VCaP (cell line): ENCODE measurements at regions not wholly inside any gene's neighbourhood (a gene's known extent, or its start where the extent isn't known, plus 50 kb on each side); places are given as distances from the start of the nearest gene placed in this dataset.

Experiments used
- H3K27ac ChIP-seq: fragments of 450-650 bp; 2 replicates; pipeline ENCODE4 v1.5.1; 2017
- TF ChIP-seq, protein P1 (sequence below): fragments of 450-650 bp; conservative IDR thresholded peaks from 2 replicates; pipeline ENCODE4 v1.5.1; 2017; ENCODE audit warnings: mild to moderate bottlenecking, moderate library complexity

GRCh38 chr5:82806513-82806912 lies 270.7 kb downstream of the TMEM167A start:
- TF ChIP-seq, protein P1, sequence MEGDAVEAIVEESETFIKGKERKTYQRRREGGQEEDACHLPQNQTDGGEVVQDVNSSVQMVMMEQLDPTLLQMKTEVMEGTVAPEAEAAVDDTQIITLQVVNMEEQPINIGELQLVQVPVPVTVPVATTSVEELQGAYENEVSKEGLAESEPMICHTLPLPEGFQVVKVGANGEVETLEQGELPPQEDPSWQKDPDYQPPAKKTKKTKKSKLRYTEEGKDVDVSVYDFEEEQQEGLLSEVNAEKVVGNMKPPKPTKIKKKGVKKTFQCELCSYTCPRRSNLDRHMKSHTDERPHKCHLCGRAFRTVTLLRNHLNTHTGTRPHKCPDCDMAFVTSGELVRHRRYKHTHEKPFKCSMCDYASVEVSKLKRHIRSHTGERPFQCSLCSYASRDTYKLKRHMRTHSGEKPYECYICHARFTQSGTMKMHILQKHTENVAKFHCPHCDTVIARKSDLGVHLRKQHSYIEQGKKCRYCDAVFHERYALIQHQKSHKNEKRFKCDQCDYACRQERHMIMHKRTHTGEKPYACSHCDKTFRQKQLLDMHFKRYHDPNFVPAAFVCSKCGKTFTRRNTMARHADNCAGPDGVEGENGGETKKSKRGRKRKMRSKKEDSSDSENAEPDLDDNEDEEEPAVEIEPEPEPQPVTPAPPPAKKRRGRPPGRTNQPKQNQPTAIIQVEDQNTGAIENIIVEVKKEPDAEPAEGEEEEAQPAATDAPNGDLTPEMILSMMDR = no peak
- H3K27ac ChIP-seq = no peak overlapping the region

DNA sequence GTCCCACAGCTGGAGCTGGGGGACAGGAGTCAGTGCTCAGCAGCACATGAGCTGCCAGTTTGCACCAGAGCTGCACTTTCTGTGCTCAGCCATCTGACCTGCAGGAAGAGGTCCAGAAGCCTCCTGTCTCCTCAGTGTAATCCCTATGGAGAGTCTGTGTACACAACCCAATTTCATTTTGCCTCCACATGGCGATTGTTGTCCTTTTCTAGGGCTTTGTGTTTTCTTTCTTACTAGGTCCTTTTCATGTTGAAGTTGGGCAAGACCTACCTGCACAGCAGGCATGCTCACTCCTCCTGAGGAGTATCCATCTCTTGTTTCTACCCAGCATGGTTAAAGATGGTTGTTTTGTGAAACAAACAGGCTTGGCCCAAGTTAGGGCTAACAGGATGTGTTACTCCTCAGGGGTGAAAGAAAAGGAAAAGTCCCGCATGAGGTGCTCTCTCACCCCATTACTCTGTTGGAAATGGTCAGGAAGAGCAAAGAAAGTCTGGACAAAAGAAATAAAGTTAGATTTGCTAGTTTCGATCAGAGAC lies 273.0 kb downstream of the TMEM167A start:
- H3K27ac ChIP-seq = no peak overlapping the region
- TF ChIP-seq, protein P1 = no peak

DNA sequence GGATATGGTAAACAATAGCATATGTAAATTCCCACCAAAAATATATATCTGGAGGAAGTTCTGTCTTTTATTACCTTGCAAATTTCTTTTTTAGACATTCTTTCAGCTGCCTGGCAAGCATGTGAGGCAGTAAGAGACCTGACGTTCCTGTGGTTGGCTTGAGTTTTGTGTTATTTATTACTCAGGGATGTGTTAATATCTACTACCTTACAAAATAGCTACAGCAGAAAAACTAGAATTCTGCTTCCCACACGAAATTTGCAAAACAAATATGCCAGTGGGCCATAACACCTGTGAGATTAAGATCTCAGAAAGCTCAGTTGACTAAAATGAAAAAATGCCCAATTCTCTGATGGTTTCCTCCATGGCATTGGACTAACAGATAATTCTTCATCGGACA lies 274.2 kb downstream of the TMEM167A start:
- H3K27ac ChIP-seq = no peak overlapping the region
- TF ChIP-seq, protein P1 = no peak

- no peak overlapping the region for H3K27ac ChIP-seq
- TF ChIP-seq, protein P1 = no peak
Observed at GRCh38 chr5:82800826-82801225, 276.4 kb downstream of the TMEM167A start.

DNA sequence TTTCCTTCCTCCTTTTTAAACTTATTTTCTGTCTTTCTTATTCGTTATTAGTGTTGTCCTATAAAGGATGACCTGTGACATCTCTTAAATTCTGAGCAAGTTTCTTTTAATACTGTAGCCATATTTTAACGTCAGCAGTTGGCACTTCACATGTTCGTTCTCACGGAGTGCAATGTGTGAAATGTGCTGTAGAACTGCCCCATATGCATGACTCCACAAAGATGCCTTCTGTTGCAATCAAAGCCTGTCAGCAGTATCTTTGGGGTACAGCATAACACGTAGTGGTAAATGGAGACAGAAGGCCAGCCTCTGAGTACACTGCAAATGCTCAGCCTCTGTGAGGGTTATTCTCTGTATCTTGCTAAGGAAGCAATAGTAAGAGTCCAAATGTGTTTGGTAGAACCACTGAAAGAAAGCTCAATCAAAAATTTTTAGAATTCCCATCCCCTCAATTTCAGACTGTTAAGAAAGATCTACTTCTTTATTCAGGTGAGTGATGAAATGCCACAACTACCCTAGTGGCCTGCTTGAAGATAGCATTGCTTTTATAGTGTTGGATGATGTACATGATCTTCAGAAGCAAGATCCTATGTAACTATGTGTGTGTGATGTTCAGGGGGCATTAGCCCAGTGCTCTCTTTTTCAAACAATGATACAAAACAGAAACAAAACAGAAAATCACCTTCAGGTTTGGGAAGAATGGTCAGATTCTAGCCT lies 277.7 kb downstream of the TMEM167A start:
- TF ChIP-seq, protein P1 = no peak
- H3K27ac ChIP-seq = no peak overlapping the region

- TF ChIP-seq, protein P1 = no peak
- no peak overlapping the region for H3K27ac ChIP-seq
Observed at GRCh38 chr5:82798676-82799075, 278.5 kb downstream of the TMEM167A start.

DNA sequence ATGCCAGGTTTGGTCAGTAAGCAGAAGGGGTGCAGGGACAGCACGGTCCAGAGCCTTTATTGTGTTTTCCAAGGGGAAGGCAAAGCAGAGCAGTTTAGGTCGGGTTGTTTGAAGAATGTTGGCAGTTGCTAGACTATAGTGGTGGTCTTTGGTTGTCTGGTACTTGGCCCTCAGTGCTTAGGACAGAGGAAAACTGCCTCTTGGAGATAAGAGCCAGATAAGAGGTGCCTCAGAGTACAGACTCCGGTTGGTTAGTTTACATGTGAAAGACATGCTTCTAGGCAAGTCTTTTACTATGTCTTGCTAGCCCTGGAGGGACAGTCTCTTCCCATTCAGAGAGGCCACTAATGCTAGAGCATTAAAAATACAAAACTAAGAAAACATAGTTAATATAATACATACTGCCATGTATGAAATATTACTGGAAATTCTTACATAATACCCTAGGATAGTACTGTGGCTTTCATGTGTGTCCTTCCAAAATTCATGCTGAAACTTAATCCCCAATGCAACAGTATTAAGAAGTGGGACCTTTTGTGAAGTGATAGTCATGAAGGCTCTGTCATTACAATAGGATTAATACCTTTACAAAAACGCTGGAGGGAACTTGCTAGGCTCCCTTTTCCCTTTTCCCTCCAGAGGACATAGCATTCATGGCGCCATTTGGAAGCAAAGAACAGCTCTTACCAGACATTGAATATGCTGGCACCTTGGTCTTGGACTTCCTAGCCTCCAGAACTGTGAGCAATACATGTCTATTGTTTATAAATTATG lies 280.4 kb downstream of the TMEM167A start:
- no peak overlapping the region for H3K27ac ChIP-seq
- TF ChIP-seq, protein P1 = no peak
